HEK293T (cell line): ENCODE measurements at regions not wholly inside any gene's neighbourhood (a gene's known extent, or its start where the extent isn't known, plus 50 kb on each side); places are given as distances from the start of the nearest gene placed in this dataset.

Experiments
- CTCF ChIA-PET: fragments of 350-600 bp; formaldehyde crosslinking; extraction: SDS; loops from one replicate; lab custom pipeline; 2021; ENCODE audit warnings: antibody characterized with exemption, inconsistent platforms; lab: Yijun Ruan, JAX
- POLR2A ChIA-PET: fragments of 350-600 bp; formaldehyde crosslinking; extraction: SDS; loops from one replicate; lab custom pipeline; 2020; ENCODE audit warnings: antibody characterized with exemption, inconsistent platforms; lab: Yijun Ruan, JAX
- DNase-seq: peaks from one replicate; pipeline ENCODE4 v3.0.0; 2012; ENCODE audit warnings: mixed read lengths; ENCODE audit errors: extremely low spot score
- ARNT ChIP-seq: fragments of 450-650 bp; IDR thresholded peaks from 2 replicates; pipeline ENCODE4 v1.6.1; 2017; ENCODE audit warnings: mild to moderate bottlenecking
- BHLHE40 ChIP-seq: fragments of 450-650 bp; IDR thresholded peaks from 2 replicates; pipeline ENCODE4 v1.6.1; 2016; ENCODE audit warnings: mild to moderate bottlenecking, moderate library complexity, borderline replicate concordance
- CTBP1 ChIP-seq: fragments of 450-650 bp; IDR thresholded peaks from 2 replicates; pipeline ENCODE4 v1.6.1; 2016; ENCODE audit warnings: borderline replicate concordance
- ELF4 ChIP-seq: fragments of 450-650 bp; IDR thresholded peaks from 2 replicates; pipeline ENCODE4 v1.6.1; 2017; ENCODE audit warnings: antibody characterized with exemption
- FOXA1 ChIP-seq: fragments of 450-650 bp; IDR thresholded peaks from 2 replicates; pipeline ENCODE4 v1.6.1; 2016; ENCODE audit warnings: mild to moderate bottlenecking
- FOXK2 ChIP-seq: fragments of 450-650 bp; IDR thresholded peaks from 2 replicates; pipeline ENCODE4 v1.6.1; 2016; ENCODE audit warnings: mild to moderate bottlenecking
- FOXM1 ChIP-seq: fragments of 450-650 bp; IDR thresholded peaks from 2 replicates; pipeline ENCODE4 v1.6.1; 2017; ENCODE audit warnings: mild to moderate bottlenecking, borderline replicate concordance
- HDGF ChIP-seq: fragments of 450-650 bp; IDR thresholded peaks from 2 replicates; pipeline ENCODE4 v1.6.1; 2017; ENCODE audit warnings: antibody characterized with exemption, borderline replicate concordance
- L3MBTL2 ChIP-seq: fragments of 450-650 bp; conservative IDR thresholded peaks from 2 replicates; pipeline ENCODE4 v1.6.1; 2016; ENCODE audit warnings: mild to moderate bottlenecking
- LEF1 ChIP-seq: fragments of 450-650 bp; IDR thresholded peaks from 2 replicates; pipeline ENCODE4 v1.6.1; 2017; ENCODE audit warnings: mild to moderate bottlenecking, borderline replicate concordance
- NFRKB ChIP-seq: fragments of 450-650 bp; IDR thresholded peaks from 2 replicates; pipeline ENCODE4 v1.6.1; 2016; ENCODE audit warnings: mild to moderate bottlenecking, moderate library complexity
- SP1 ChIP-seq: fragments of 450-650 bp; IDR thresholded peaks from 2 replicates; pipeline ENCODE4 v1.6.1; 2017
- SUZ12 ChIP-seq: fragments of 450-650 bp; IDR thresholded peaks from 2 replicates; pipeline ENCODE4 v1.6.1; 2016; ENCODE audit warnings: mild to moderate bottlenecking
- TARDBP ChIP-seq: fragments of 450-650 bp; IDR thresholded peaks from 2 replicates; pipeline ENCODE4 v1.6.1; 2016
- ZNF384 ChIP-seq: fragments of 450-650 bp; IDR thresholded peaks from 2 replicates; pipeline ENCODE4 v1.6.1; 2016
- TF ChIP-seq, protein P1 (sequence below): fragments of 450-650 bp; IDR thresholded peaks from 2 replicates; pipeline ENCODE4 v1.6.1; 2016

DNA sequence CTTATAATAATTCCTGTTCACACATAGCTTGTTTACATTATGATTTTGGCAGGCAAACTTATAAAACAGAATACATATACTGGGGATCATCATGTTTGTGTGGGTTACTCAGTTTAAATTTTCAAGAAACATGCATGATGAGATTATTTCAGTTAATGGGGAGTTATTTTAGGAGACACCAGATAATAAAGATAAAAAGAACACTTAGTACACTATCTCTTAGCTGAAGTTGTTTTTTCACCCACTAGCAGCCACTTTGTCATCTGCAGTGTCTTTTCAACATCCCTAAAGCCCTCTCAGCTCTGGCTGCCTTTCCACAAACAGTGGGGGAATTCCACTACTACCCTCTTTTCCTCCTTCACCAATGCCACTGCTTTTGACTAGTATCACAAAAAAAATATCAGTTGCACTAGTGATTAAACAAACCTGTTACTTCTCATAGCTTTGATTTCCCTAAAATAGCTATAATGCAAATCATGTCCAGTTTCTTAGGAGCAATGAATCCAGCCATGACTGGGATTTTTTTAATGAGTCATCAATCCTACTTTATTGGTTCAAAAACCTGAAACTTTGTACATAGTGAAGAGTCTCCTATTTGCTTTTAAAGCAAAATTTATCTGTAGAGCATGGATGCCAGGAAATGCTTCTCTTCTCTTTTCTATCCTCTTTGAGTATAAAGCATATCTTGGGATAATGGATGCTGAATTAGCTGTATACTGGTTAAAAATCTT lies 156.7 kb upstream of the TFPI start:
- no peak for DNase-seq
- no peak for TF ChIP-seq HDGF
- TF ChIP-seq CTBP1: no peak
- no peak for TF ChIP-seq NFRKB
- no peak for TF ChIP-seq FOXA1
- TF ChIP-seq ARNT: no peak
- TF ChIP-seq ZNF384: no peak
- TF ChIP-seq, protein P1, sequence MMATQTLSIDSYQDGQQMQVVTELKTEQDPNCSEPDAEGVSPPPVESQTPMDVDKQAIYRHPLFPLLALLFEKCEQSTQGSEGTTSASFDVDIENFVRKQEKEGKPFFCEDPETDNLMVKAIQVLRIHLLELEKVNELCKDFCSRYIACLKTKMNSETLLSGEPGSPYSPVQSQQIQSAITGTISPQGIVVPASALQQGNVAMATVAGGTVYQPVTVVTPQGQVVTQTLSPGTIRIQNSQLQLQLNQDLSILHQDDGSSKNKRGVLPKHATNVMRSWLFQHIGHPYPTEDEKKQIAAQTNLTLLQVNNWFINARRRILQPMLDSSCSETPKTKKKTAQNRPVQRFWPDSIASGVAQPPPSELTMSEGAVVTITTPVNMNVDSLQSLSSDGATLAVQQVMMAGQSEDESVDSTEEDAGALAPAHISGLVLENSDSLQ: no peak
- no peak for TF ChIP-seq BHLHE40
- TF ChIP-seq FOXK2: no peak
- no peak for TF ChIP-seq LEF1
- TF ChIP-seq FOXM1: no peak
- TF ChIP-seq TARDBP: no peak
- ChIA-PET POLR2A (no interaction called here), CTCF (no interaction called here)

DNA sequence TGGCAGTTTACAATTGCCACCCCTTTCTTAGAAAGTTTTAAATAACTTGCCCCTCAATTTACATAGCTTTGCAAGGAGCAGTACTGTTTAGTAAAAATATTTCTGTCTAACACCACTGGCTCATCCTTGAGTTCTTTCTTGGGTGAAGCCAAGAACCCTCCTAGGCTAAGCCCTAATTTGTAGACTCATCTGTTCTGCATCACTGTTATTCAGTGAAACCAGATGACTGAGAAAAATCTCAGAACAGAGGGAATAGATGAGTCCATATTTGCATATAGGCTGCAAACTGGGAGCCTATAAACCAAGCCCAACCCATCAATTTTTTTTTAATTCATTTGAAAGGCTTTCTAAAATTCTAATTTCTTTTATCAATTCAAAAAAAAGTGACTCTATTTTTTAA lies 161.4 kb upstream of the TFPI start:
- TF ChIP-seq ELF4 (no peak), NFRKB (no peak), SUZ12 (no peak), FOXK2 (no peak), LEF1 (no peak), L3MBTL2 (no peak), CTBP1 (no peak), BHLHE40 (no peak), HDGF (no peak), ARNT (no peak), ZNF384 (no peak), FOXM1 (no peak), SP1 (no peak), TARDBP (no peak)
- TF ChIP-seq, protein P1: no peak
- ChIA-PET CTCF (no interaction called here), POLR2A (no interaction called here)
- no peak for DNase-seq

DNA sequence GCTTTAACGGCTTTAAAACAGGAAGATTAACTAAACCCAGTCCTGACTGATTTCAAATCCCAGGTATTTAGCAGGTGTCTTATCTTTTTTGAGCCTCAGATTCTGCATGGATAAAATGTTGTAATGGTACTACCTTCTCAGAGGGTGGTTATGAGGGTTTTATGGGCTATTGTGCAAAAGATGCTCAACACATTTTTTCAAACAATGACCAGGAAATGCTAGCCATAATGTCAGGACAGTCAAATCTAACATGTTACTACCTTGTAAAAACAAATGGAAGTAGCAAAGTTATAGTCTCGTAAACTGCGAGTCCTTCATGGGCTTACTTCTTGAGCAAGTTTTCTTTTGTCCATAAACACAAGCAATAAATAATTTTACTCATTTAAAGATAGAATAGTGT lies 162.1 kb upstream of the TFPI start:
- no peak for DNase-seq
- TF ChIP-seq FOXA1: no peak
- no peak for TF ChIP-seq ARNT
- no peak for TF ChIP-seq TARDBP
- no peak for TF ChIP-seq HDGF
- TF ChIP-seq, protein P1: no peak
- no peak for TF ChIP-seq SP1
- TF ChIP-seq FOXK2: no peak
- TF ChIP-seq CTBP1: no peak
- TF ChIP-seq LEF1: no peak
- no peak for TF ChIP-seq ZNF384
- TF ChIP-seq FOXM1: no peak
- no peak for TF ChIP-seq NFRKB
- no peak for TF ChIP-seq ELF4
- TF ChIP-seq BHLHE40: no peak
- no peak for TF ChIP-seq SUZ12
- POLR2A ChIA-PET: no interaction called here
- CTCF ChIA-PET: no interaction called here

DNA sequence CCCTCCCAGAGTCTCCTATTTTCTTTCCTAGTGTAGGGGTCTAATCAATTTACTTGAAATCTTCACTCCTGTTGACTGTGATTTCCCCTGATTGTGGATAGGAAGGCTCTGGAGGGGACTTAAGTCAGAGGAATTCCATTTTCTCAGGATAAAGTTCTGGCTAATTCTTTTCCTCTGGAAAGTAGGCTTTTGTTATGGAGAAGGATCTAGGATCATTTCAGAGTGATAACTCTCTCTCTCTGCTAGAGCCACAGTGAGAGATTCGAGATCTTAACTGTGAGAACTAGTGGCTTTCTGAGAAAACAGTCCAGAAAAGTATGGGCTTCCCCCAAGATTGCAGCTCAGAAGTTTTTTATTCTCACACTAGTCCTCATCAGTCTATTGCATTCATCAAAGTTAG lies 163.9 kb upstream of the TFPI start:
- CTCF ChIA-PET: no interaction called here
- POLR2A ChIA-PET: no interaction called here
- TF ChIP-seq, protein P1: no peak
- no peak for TF ChIP-seq L3MBTL2
- TF ChIP-seq FOXM1: no peak
- TF ChIP-seq ELF4: no peak
- no peak for TF ChIP-seq FOXK2
- TF ChIP-seq ARNT: no peak
- TF ChIP-seq LEF1: no peak
- no peak for TF ChIP-seq NFRKB
- TF ChIP-seq SUZ12: no peak
- no peak for TF ChIP-seq FOXA1
- TF ChIP-seq BHLHE40: no peak
- no peak for TF ChIP-seq ZNF384
- TF ChIP-seq TARDBP: no peak
- no peak for DNase-seq

DNA sequence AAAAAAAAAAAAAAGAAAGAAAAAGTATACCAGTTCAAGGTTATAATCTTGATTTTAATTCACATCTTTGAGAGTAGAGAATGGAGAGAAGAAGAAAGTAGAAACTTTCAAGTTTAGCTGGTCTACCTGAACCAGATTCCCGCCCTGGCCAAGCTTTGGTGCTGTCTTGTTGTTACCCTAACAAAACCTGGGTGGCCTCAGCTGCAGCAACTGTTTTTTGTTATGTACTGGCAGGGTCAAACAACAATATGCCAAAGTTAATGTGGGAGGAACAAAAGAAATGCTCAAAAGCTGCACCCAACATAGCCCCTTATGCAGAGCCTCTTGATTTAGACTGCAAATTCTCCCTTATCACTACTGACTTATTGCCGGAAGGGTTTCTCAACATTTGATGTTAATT lies 165.3 kb upstream of the TFPI start:
- POLR2A ChIA-PET: no interaction called here
- TF ChIP-seq CTBP1 (no peak), LEF1 (no peak), TARDBP (no peak), NFRKB (no peak), BHLHE40 (no peak)
- no peak for DNase-seq
- CTCF ChIA-PET: no interaction called here
